ENCODE measurements at regions not wholly inside any gene's neighbourhood (a gene's known extent, or its start where the extent isn't known, plus 50 kb on each side); places are given as distances from the start of the nearest gene placed in this dataset.

- no peak overlapping the region for H3K4ac ChIP-seq (ENCODE audit: low read length)
- no peaks in the 10 kb centered on the region for H3K79me1 ChIP-seq (ENCODE audit: low read depth, low read length)
- H4K8ac ChIP-seq (ENCODE audit: low read depth, low read length) = no peak overlapping the region
- no peak overlapping the region for H3K27ac ChIP-seq (replicated peaks; ENCODE audit: low read length)
- no peaks in the 10 kb centered on the region for H3K4me1 ChIP-seq (ENCODE audit: control insufficient read depth in 2 of 2, insufficient read depth in 1 of 2, low read depth in 1 of 2, low read length in 2 of 2)
- H2AFZ ChIP-seq (ENCODE audit: low read length) = no peak overlapping the region
- H2BK5ac ChIP-seq (ENCODE audit: low read length) = no peak overlapping the region
- no peak overlapping the region for H3K9ac ChIP-seq (ENCODE audit: low read depth, low read length, poor library complexity)
- H2BK15ac ChIP-seq (ENCODE audit: low read length) = no peak overlapping the region
- no peak overlapping the region for H4K91ac ChIP-seq (ENCODE audit: low read depth, low read length, poor library complexity)
- WGBS, 2 donors (ENCODE audit: extremely low coverage in 2 of 2, insufficient read length in 2 of 2, insufficient replicate concordance in 1 of 2) = no CpG with 5 or more reads among the region's 6 CpGs
- H3K27me3 ChIP-seq (ENCODE audit: control insufficient read depth in 3 of 3, insufficient read depth in 3 of 3, low read depth in 1 of 3, low read length in 3 of 3) = no peaks in the 10 kb centered on the region
- H2AK5ac ChIP-seq (ENCODE audit: low read depth, low read length) = no peak overlapping the region
- H3K9me3 ChIP-seq (replicated peaks in 1 of 2; ENCODE audit: control insufficient read depth in 2 of 2, insufficient read depth in 1 of 2, low read depth in 1 of 2, low read length in 2 of 2) = no peaks in the 10 kb centered on the region
- no peak overlapping the region for H3K4me2 ChIP-seq (ENCODE audit: insufficient read depth, low read length, poor library complexity, severe bottlenecking)
- H3K23ac ChIP-seq (ENCODE audit: low read depth, low read length, poor library complexity) = no peak overlapping the region
- H2BK12ac ChIP-seq (ENCODE audit: low read length) = no peak overlapping the region
- H2BK120ac ChIP-seq (ENCODE audit: low read depth, low read length) = no peak overlapping the region
- H3K14ac ChIP-seq (ENCODE audit: low read length) = no peak overlapping the region
- no peaks in the 10 kb centered on the region for H3K36me3 ChIP-seq (replicated peaks in 1 of 2; ENCODE audit: control insufficient read depth in 2 of 2, insufficient read depth in 2 of 2, low read length in 2 of 2)
- H3K18ac ChIP-seq (ENCODE audit: low read length) = no peak overlapping the region
- no peak for DNase-seq (ENCODE audit: low spot score)
- no peak overlapping the region for H3K4me3 ChIP-seq (ENCODE audit: low read length in 2 of 2)
Observed at GRCh38 chr1:88118176-88118845, 565.8 kb upstream of the PKN2 start.

- Histone ChIP-seq H2BK5ac (ENCODE audit: low read length) (no peak overlapping the region), H3K79me1 (ENCODE audit: low read depth, low read length) (no peaks in the 10 kb centered on the region)
Observed at GRCh38 chr1:88124614-88125013, 559.5 kb upstream of the PKN2 start.

GRCh38 chr1:88126467-88126866 is 557.6 kb upstream of the PKN2 start:
- H3K27ac ChIP-seq (replicated peaks; ENCODE audit: low read length) = no peak overlapping the region

More at GRCh38 chr1:88124614-88125013, 559.5 kb upstream of the PKN2 start:
- H3K4me1 ChIP-seq (ENCODE audit: control insufficient read depth in 2 of 2, insufficient read depth in 1 of 2, low read depth in 1 of 2, low read length in 2 of 2) = peaks cover 0 to 1% of the 10 kb centered on the region in 2 donors
- H3K27ac ChIP-seq (replicated peaks; ENCODE audit: low read length) = no peak overlapping the region
- H2AFZ ChIP-seq (ENCODE audit: low read length) = no peak overlapping the region
- no CpG with 5 or more reads among the region's 1 CpG for WGBS, 2 donors (ENCODE audit: extremely low coverage in 2 of 2, insufficient read length in 2 of 2, insufficient replicate concordance in 1 of 2)
- H2AK5ac ChIP-seq (ENCODE audit: low read depth, low read length) = no peak overlapping the region
- no peak overlapping the region for H4K91ac ChIP-seq (ENCODE audit: low read depth, low read length, poor library complexity)
- no peaks in the 10 kb centered on the region for H3K9me3 ChIP-seq (replicated peaks in 1 of 2; ENCODE audit: control insufficient read depth in 2 of 2, insufficient read depth in 1 of 2, low read depth in 1 of 2, low read length in 2 of 2)
- H4K8ac ChIP-seq (ENCODE audit: low read depth, low read length) = no peak overlapping the region
- no peak overlapping the region for H3K4me3 ChIP-seq (ENCODE audit: low read length in 2 of 2)
- H3K18ac ChIP-seq (ENCODE audit: low read length) = no peak overlapping the region
- no peak overlapping the region for H3K9ac ChIP-seq (ENCODE audit: low read depth, low read length, poor library complexity)
- no peak overlapping the region for H3K14ac ChIP-seq (ENCODE audit: low read length)
- no peaks in the 10 kb centered on the region for H3K36me3 ChIP-seq (replicated peaks in 1 of 2; ENCODE audit: control insufficient read depth in 2 of 2, insufficient read depth in 2 of 2, low read length in 2 of 2)
- H3K4me2 ChIP-seq (ENCODE audit: insufficient read depth, low read length, poor library complexity, severe bottlenecking) = no peak overlapping the region
- H3K27me3 ChIP-seq (ENCODE audit: control insufficient read depth in 3 of 3, insufficient read depth in 3 of 3, low read depth in 1 of 3, low read length in 3 of 3) = no peaks in the 10 kb centered on the region
- no peak overlapping the region for H2BK120ac ChIP-seq (ENCODE audit: low read depth, low read length)
- no peak overlapping the region for H3K23ac ChIP-seq (ENCODE audit: low read depth, low read length, poor library complexity)
- no peak overlapping the region for H2BK15ac ChIP-seq (ENCODE audit: low read length)
- no peak overlapping the region for H3K4ac ChIP-seq (ENCODE audit: low read length)
- DNase-seq (ENCODE audit: low spot score) = no peak
- no peak overlapping the region for H2BK12ac ChIP-seq (ENCODE audit: low read length)

GRCh38 chr1:88133991-88134390 is 550.1 kb upstream of the PKN2 start:
- H2BK5ac ChIP-seq (ENCODE audit: low read length) = no peak overlapping the region
- no peak for DNase-seq (ENCODE audit: low spot score)
- H3K79me1 ChIP-seq (ENCODE audit: low read depth, low read length) = no peaks in the 10 kb centered on the region
- H3K4me2 ChIP-seq (ENCODE audit: insufficient read depth, low read length, poor library complexity, severe bottlenecking) = no peak overlapping the region
- H2BK12ac ChIP-seq (ENCODE audit: low read length) = no peak overlapping the region
- no peak overlapping the region for H3K18ac ChIP-seq (ENCODE audit: low read length)
- no peak overlapping the region for H3K14ac ChIP-seq (ENCODE audit: low read length)
- no peaks in the 10 kb centered on the region for H3K9me3 ChIP-seq (replicated peaks in 1 of 2; ENCODE audit: control insufficient read depth in 2 of 2, insufficient read depth in 1 of 2, low read depth in 1 of 2, low read length in 2 of 2)
- no peak overlapping the region for H2AK5ac ChIP-seq (ENCODE audit: low read depth, low read length)
- no peak overlapping the region for H3K23ac ChIP-seq (ENCODE audit: low read depth, low read length, poor library complexity)
- no peak overlapping the region for H3K4ac ChIP-seq (ENCODE audit: low read length)
- peaks cover 0 to 6% of the 10 kb centered on the region in 2 donors for H3K4me1 ChIP-seq (ENCODE audit: control insufficient read depth in 2 of 2, insufficient read depth in 1 of 2, low read depth in 1 of 2, low read length in 2 of 2)
- H3K36me3 ChIP-seq (replicated peaks in 1 of 2; ENCODE audit: control insufficient read depth in 2 of 2, insufficient read depth in 2 of 2, low read length in 2 of 2) = no peaks in the 10 kb centered on the region
- H3K4me3 ChIP-seq (ENCODE audit: low read length in 2 of 2) = no peak overlapping the region
- no peak overlapping the region for H2BK15ac ChIP-seq (ENCODE audit: low read length)
- WGBS, 2 donors (ENCODE audit: extremely low coverage in 2 of 2, insufficient read length in 2 of 2, insufficient replicate concordance in 1 of 2) = no CpG with 5 or more reads among the region's 1 CpG
- no peak overlapping the region for H4K8ac ChIP-seq (ENCODE audit: low read depth, low read length)
- no peak overlapping the region for H2BK120ac ChIP-seq (ENCODE audit: low read depth, low read length)
- no peak overlapping the region for H3K27ac ChIP-seq (replicated peaks; ENCODE audit: low read length)
- no peak overlapping the region for H2AFZ ChIP-seq (ENCODE audit: low read length)
- H4K91ac ChIP-seq (ENCODE audit: low read depth, low read length, poor library complexity) = no peak overlapping the region
- H3K9ac ChIP-seq (ENCODE audit: low read depth, low read length, poor library complexity) = no peak overlapping the region
- no peaks in the 10 kb centered on the region for H3K27me3 ChIP-seq (ENCODE audit: control insufficient read depth in 3 of 3, insufficient read depth in 3 of 3, low read depth in 1 of 3, low read length in 3 of 3)

More at GRCh38 chr1:88126467-88126866, 557.6 kb upstream of the PKN2 start:
- Histone ChIP-seq H3K4ac (ENCODE audit: low read length) (no peak overlapping the region), H3K9me3 (replicated peaks in 1 of 2; ENCODE audit: control insufficient read depth in 2 of 2, insufficient read depth in 1 of 2, low read depth in 1 of 2, low read length in 2 of 2) (no peaks in the 10 kb centered on the region), H3K4me2 (ENCODE audit: insufficient read depth, low read length, poor library complexity, severe bottlenecking) (no peak overlapping the region), H3K27me3 (ENCODE audit: control insufficient read depth in 3 of 3, insufficient read depth in 3 of 3, low read depth in 1 of 3, low read length in 3 of 3) (no peaks in the 10 kb centered on the region), H3K14ac (ENCODE audit: low read length) (no peak overlapping the region), H3K18ac (ENCODE audit: low read length) (no peak overlapping the region), H4K8ac (ENCODE audit: low read depth, low read length) (no peak overlapping the region), H2AFZ (ENCODE audit: low read length) (no peak overlapping the region), H2BK120ac (ENCODE audit: low read depth, low read length) (no peak overlapping the region), H3K23ac (ENCODE audit: low read depth, low read length, poor library complexity) (no peak overlapping the region), H3K4me1 (ENCODE audit: control insufficient read depth in 2 of 2, insufficient read depth in 1 of 2, low read depth in 1 of 2, low read length in 2 of 2) (peaks cover 0 to 1% of the 10 kb centered on the region in 2 donors), H3K4me3 (ENCODE audit: low read length in 2 of 2) (no peak overlapping the region), H2BK15ac (ENCODE audit: low read length) (no peak overlapping the region), H2BK12ac (ENCODE audit: low read length) (no peak overlapping the region), H3K9ac (ENCODE audit: low read depth, low read length, poor library complexity) (no peak overlapping the region), H2BK5ac (ENCODE audit: low read length) (no peak overlapping the region), H2AK5ac (ENCODE audit: low read depth, low read length) (no peak overlapping the region), H4K91ac (ENCODE audit: low read depth, low read length, poor library complexity) (no peak overlapping the region), H3K79me1 (ENCODE audit: low read depth, low read length) (no peaks in the 10 kb centered on the region), H3K36me3 (replicated peaks in 1 of 2; ENCODE audit: control insufficient read depth in 2 of 2, insufficient read depth in 2 of 2, low read length in 2 of 2) (no peaks in the 10 kb centered on the region)
- WGBS, 2 donors (ENCODE audit: extremely low coverage in 2 of 2, insufficient read length in 2 of 2, insufficient replicate concordance in 1 of 2) = no CpG with 5 or more reads among the region's 2 CpGs
- no peak for DNase-seq (ENCODE audit: low spot score)
